ENCODE measurements at regions not wholly inside any gene's neighbourhood (a gene's known extent, or its start where the extent isn't known, plus 50 kb on each side); places are given as distances from the start of the nearest gene placed in this dataset.

DNA sequence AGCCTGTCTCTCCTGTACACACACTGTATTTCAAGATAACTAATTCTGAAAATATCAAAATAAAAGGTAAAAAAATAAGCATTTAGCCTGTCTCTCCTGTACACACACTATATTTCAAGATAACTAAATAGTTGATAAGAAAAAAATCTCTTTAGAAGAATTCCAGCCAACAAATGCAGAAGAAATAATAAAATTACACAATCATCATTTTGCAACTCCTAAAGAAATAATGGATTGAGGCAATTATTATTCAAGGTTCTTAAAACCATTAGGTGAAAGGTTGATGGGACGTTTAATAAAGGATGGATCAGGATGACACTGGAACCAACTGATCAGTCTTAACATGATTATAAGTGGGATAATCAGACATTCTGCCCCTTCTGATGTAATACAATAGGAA lies 148.0 kb upstream of the FN1 start:
- TF ChIP-seq CTCF (IDR thresholded peaks at IDR 0.05; ENCODE audit: insufficient read depth, low read depth, low read length, missing control alignments), result no peak

DNA sequence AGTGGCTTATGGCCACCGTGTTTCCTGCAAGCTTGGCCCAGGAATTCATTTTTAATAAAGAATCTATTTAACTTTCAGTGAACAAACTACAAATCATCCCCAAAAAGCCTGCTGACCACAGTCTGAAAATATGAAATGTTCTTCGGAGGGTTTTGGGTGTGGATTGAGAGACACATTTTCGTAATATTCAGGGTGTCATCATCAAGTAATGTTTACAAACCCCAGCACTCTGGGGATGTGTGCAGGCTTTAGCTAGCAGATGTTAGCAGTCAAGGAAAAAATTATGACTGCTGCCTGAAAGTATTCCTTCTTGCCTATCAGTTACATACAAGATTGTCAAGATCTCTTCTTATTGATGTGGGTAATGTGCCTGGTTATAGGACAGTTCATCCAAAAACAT lies 143.9 kb upstream of the FN1 start:
- no peak overlapping the region for H3K4me3 ChIP-seq (ENCODE audit: low read depth, low read length)
- DNase-seq (ENCODE audit: low read depth), result no peak
- TF ChIP-seq CTCF (IDR thresholded peaks at IDR 0.05; ENCODE audit: insufficient read depth, low read depth, low read length, missing control alignments), result no peak

More for the DNA sequence above, 148.0 kb upstream of the FN1 start:
- no peak for DNase-seq (ENCODE audit: low read depth)
- H3K4me3 ChIP-seq (ENCODE audit: low read depth, low read length), result no peak overlapping the region

GRCh38 chr2:215577356-215577755 lies 141.5 kb upstream of the FN1 start:
- DNase-seq (ENCODE audit: low read depth), result no peak

DNA sequence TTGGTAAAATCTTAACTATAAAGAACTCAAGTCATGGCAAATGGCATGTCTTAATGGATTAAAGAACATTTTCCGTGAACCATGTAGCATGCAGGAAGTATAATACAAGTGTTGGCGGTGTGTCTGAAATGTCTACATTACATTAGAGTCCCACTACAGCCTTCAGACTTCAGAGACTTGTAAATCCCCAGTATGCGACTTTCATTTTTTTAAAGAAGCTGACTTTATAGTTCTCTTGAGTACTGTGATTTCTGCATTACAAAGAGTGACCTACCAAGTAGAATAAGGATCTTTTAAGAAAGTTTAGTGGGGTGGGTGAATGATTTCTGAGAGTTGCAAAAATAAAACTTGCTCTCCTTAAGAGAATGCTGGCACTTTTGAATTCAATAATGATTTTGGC lies 140.7 kb upstream of the FN1 start:
- no peak overlapping the region for H3K4me3 ChIP-seq (ENCODE audit: low read depth, low read length)
- TF ChIP-seq CTCF (IDR thresholded peaks at IDR 0.05; ENCODE audit: insufficient read depth, low read depth, low read length, missing control alignments), result no peak

More at GRCh38 chr2:215577356-215577755, 141.5 kb upstream of the FN1 start:
- no peak for TF ChIP-seq CTCF (IDR thresholded peaks at IDR 0.05; ENCODE audit: insufficient read depth, low read depth, low read length, missing control alignments)
- no peak overlapping the region for H3K4me3 ChIP-seq (ENCODE audit: low read depth, low read length)

GRCh38 chr2:215573496-215573895 lies 137.6 kb upstream of the FN1 start:
- no peak for DNase-seq (ENCODE audit: low read depth)
- TF ChIP-seq CTCF (IDR thresholded peaks at IDR 0.05; ENCODE audit: insufficient read depth, low read depth, low read length, missing control alignments), result no peak

More for the DNA sequence above, 140.7 kb upstream of the FN1 start:
- no peak for DNase-seq (ENCODE audit: low read depth)

DNA sequence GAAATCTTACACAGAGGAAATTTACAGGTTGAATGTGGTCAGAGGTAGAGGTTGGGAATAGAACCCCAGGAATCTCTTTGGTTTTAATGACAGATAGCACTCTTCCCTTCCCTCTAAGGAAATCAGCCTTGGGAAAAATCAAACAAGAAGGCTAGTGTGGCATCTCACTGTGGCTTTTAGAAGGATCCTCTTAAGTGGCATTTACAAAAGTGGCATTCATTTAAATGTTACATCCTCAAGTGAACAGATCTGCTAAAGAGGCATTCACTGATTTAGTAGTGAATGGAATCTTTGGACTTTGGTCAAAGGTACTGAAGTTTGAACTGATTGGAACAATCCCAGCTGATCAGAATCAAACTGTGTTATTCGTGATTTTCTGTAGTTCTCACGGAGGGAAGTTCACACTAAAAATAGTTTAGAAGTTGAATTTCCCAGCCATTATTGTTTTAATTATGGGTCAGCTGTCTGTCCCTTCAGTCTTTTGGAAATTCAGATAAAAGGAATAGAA lies 136.5 kb upstream of the FN1 start:
- no peak for TF ChIP-seq CTCF (IDR thresholded peaks at IDR 0.05; ENCODE audit: insufficient read depth, low read depth, low read length, missing control alignments)
- no peak for DNase-seq (ENCODE audit: low read depth)
- no peak overlapping the region for H3K4me3 ChIP-seq (ENCODE audit: low read depth, low read length)

More at GRCh38 chr2:215573496-215573895, 137.6 kb upstream of the FN1 start:
- no peak overlapping the region for H3K4me3 ChIP-seq (ENCODE audit: low read depth, low read length)

DNA sequence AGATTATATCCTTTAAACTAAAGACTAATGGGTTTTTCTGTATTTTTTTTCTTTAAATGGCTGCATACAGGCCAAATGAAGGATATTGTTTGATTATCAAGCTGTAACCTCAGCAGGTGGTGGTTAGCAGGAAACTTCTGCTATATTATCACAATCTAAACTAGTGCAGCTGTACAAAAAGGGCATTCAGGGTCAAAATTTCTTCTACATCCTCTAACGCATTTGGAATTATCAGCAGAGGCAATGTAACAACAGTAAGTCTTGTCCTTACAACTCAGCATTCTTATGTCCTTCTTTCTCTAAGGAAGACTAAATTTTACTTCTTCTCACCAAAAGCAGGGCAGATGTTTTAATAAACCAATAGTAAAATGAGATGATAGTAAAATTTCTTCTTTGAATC lies 135.8 kb upstream of the FN1 start:
- no peak for TF ChIP-seq CTCF (IDR thresholded peaks at IDR 0.05; ENCODE audit: insufficient read depth, low read depth, low read length, missing control alignments)
- H3K4me3 ChIP-seq (ENCODE audit: low read depth, low read length), result no peak overlapping the region
- no peak for DNase-seq (ENCODE audit: low read depth)

Measured in GM12865 (cell line).